ENCODE measurements at regions not wholly inside any gene's neighbourhood (a gene's known extent, or its start where the extent isn't known, plus 50 kb on each side); places are given as distances from the start of the nearest gene placed in this dataset.
"Not testable (repeated sequence)": the region's sequence is repeated elsewhere in the genome, so short reads cannot be mapped to it uniquely, and the experiment has no call there.

DNA sequence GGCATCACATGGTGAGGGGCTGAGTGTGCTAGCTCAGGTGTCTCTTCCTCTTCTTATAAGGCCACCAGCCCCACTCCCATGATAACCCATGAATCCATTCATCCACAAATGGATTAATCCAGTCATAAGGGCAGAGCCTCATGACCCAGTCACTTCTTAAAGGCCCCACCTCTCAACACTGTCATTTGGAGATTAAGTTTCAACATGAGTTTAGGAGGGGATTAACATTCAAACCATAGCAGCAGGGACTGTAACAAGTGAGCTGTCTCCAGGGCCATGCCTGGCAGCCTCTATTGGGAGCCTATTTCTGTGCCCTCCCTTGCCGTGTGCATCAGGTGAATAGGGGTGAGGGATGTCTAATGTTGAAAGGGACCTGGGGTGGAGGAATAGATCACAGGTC, 77.5 kb downstream of the CHRD start:
- TF ChIP-seq, protein P1, sequence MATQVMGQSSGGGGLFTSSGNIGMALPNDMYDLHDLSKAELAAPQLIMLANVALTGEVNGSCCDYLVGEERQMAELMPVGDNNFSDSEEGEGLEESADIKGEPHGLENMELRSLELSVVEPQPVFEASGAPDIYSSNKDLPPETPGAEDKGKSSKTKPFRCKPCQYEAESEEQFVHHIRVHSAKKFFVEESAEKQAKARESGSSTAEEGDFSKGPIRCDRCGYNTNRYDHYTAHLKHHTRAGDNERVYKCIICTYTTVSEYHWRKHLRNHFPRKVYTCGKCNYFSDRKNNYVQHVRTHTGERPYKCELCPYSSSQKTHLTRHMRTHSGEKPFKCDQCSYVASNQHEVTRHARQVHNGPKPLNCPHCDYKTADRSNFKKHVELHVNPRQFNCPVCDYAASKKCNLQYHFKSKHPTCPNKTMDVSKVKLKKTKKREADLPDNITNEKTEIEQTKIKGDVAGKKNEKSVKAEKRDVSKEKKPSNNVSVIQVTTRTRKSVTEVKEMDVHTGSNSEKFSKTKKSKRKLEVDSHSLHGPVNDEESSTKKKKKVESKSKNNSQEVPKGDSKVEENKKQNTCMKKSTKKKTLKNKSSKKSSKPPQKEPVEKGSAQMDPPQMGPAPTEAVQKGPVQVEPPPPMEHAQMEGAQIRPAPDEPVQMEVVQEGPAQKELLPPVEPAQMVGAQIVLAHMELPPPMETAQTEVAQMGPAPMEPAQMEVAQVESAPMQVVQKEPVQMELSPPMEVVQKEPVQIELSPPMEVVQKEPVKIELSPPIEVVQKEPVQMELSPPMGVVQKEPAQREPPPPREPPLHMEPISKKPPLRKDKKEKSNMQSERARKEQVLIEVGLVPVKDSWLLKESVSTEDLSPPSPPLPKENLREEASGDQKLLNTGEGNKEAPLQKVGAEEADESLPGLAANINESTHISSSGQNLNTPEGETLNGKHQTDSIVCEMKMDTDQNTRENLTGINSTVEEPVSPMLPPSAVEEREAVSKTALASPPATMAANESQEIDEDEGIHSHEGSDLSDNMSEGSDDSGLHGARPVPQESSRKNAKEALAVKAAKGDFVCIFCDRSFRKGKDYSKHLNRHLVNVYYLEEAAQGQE (IDR thresholded peaks at IDR 0.05; ENCODE audit: insufficient read depth in 1 of 2, low read depth in 2 of 2, low read length in 1 of 2) = no peak
- TF ChIP-seq SIN3A (IDR thresholded peaks at IDR 0.05; ENCODE audit: borderline replicate concordance, insufficient read depth, low read depth, low read length) (no peak), POLR2AphosphoS5 (IDR thresholded peaks at IDR 0.05; ENCODE audit: low read depth, low read length) (no peak), TCF7L2 (IDR thresholded peaks at IDR 0.05; ENCODE audit: low read depth, low read length) (no peak)
- TF ChIP-seq, protein P2, sequence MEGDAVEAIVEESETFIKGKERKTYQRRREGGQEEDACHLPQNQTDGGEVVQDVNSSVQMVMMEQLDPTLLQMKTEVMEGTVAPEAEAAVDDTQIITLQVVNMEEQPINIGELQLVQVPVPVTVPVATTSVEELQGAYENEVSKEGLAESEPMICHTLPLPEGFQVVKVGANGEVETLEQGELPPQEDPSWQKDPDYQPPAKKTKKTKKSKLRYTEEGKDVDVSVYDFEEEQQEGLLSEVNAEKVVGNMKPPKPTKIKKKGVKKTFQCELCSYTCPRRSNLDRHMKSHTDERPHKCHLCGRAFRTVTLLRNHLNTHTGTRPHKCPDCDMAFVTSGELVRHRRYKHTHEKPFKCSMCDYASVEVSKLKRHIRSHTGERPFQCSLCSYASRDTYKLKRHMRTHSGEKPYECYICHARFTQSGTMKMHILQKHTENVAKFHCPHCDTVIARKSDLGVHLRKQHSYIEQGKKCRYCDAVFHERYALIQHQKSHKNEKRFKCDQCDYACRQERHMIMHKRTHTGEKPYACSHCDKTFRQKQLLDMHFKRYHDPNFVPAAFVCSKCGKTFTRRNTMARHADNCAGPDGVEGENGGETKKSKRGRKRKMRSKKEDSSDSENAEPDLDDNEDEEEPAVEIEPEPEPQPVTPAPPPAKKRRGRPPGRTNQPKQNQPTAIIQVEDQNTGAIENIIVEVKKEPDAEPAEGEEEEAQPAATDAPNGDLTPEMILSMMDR (IDR thresholded peaks at IDR 0.05) = no peak
- DNase-seq (ENCODE audit: low read depth, low spot score) = no peak
- intact Hi-C loops (cut with micrococcal nuclease; ENCODE audit: unreplicated experiment) = no loop called here
- no TSS peak for BruUV-seq (replicated peaks)
- ChIA-PET CTCF (interaction anchor here (0.6 kb wide), 1 partner anchor 27 kb away, joined by 3 read pairs; no protein-coding TSS in a partner anchor), POLR2A (no interaction called here)
- Histone ChIP-seq H3K4me1 (ENCODE audit: control insufficient read depth, insufficient read depth, low read length) (no peaks in the 10 kb centered on the region), H3K27me3 (ENCODE audit: control insufficient read depth, insufficient read depth, low read length) (no peaks in the 10 kb centered on the region), H3K9me3 (ENCODE audit: control insufficient read depth, insufficient read depth, low read depth, low read length) (no peaks in the 10 kb centered on the region), H3K36me3 (ENCODE audit: control insufficient read depth, insufficient read depth, low read length) (no peaks in the 10 kb centered on the region), H3K4me3 (ENCODE audit: low read depth in 2 of 2, low read length in 2 of 2) (no peak overlapping the region), H3K27ac (ENCODE audit: low read length) (no peak overlapping the region)
- ATAC-seq = no peak
- in situ Hi-C loops (cut with HindIII; ENCODE audit: low pct_unique_long_range_greater_than_20kb, low sequenced_read_pairs) = no loop called here

DNA sequence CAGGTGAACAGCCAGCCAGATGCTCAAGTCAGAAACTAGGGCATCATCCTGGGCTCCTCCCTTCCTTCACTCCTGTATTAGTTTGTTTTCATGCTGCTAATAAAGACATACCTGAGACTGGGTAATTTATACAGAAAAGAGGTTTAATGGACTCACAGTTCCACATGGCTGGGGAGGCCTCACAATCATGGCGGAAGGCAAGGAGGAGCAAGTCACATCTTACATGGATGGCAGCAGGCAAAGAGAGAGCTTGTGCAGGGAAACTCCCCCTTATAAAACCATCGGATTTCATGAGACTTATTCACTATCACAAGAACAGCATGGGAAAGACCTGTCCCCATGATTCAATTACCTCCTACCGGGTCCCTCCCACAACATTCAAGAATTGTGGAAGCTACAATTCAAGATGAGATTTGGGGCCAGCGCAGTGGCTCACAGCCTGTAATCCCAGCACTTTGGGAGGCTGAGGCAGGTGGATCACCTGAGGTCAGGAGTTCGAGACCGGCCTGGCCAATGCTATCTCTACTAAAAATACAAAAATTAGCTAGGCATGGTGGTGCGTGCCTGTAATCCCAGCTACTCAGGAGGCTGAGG, 78.0 kb downstream of the CHRD start:
- H3K9me3 ChIP-seq (ENCODE audit: control insufficient read depth, insufficient read depth, low read depth, low read length); H3K27me3 ChIP-seq (ENCODE audit: control insufficient read depth, insufficient read depth, low read length); BruUV-seq (replicated peaks); H3K4me1 ChIP-seq (ENCODE audit: control insufficient read depth, insufficient read depth, low read length); H3K4me3 ChIP-seq (ENCODE audit: low read depth in 2 of 2, low read length in 2 of 2); in situ Hi-C loops (cut with HindIII; ENCODE audit: low pct_unique_long_range_greater_than_20kb, low sequenced_read_pairs); intact Hi-C loops (cut with micrococcal nuclease; ENCODE audit: unreplicated experiment); ATAC-seq; DNase-seq (ENCODE audit: low read depth, low spot score); H3K36me3 ChIP-seq (ENCODE audit: control insufficient read depth, insufficient read depth, low read length); H3K27ac ChIP-seq (ENCODE audit: low read length): not testable (repeated sequence)
- ChIA-PET CTCF (interaction anchor here (0.6 kb wide), 1 partner anchor 26 kb away, joined by 3 read pairs; no protein-coding TSS in a partner anchor), POLR2A (interaction anchor here (0.7 kb wide), 1 partner anchor 215 kb away, joined by 3 read pairs; no protein-coding TSS in a partner anchor)

DNA sequence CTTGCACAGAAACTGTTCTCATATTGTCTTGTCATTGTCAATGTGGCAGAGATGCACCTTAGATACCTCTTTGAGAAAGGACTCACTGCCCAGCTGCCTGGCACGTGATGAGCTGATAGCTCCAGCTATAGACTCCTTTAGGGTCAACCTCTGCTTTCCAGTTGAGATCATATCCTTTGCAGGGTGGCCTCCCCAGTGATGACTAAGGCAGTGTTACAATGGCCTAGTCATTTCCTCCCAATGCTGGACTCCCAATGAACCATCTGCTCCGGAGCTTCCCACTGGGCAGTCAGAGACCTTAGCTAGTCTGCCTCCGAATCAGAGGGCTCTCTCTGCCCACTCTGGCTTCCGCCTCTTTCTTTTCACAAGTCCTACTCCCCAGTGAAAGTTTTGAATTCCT, 79.5 kb downstream of the CHRD start:
- Histone ChIP-seq H3K27ac (ENCODE audit: low read length) (no peak overlapping the region), H3K4me1 (ENCODE audit: control insufficient read depth, insufficient read depth, low read length) (no peaks in the 10 kb centered on the region), H3K4me3 (ENCODE audit: low read depth in 2 of 2, low read length in 2 of 2) (no peak overlapping the region), H3K36me3 (ENCODE audit: control insufficient read depth, insufficient read depth, low read length) (no peaks in the 10 kb centered on the region), H3K9me3 (ENCODE audit: control insufficient read depth, insufficient read depth, low read depth, low read length) (no peaks in the 10 kb centered on the region), H3K27me3 (ENCODE audit: control insufficient read depth, insufficient read depth, low read length) (no peaks in the 10 kb centered on the region)
- peak; percentile 81 for ATAC-seq
- in situ Hi-C loops (cut with HindIII; ENCODE audit: low pct_unique_long_range_greater_than_20kb, low sequenced_read_pairs) (no loop called here), intact Hi-C loops (cut with micrococcal nuclease; ENCODE audit: unreplicated experiment) (no loop called here)
- no TSS peak for BruUV-seq (replicated peaks)
- ChIA-PET POLR2A (no interaction called here), CTCF (interaction anchor here (0.5 kb wide), 1 partner anchor 8 kb away, joined by 3 read pairs; no protein-coding TSS in a partner anchor)
- DNase-seq (ENCODE audit: low read depth, low spot score) = peak; percentile 38
- TF ChIP-seq, protein P1 (IDR thresholded peaks at IDR 0.05; ENCODE audit: insufficient read depth in 1 of 2, low read depth in 2 of 2, low read length in 1 of 2) = no peak
- no peak for TF ChIP-seq POLR2AphosphoS5 (IDR thresholded peaks at IDR 0.05; ENCODE audit: low read depth, low read length)
- TF ChIP-seq SIN3A (IDR thresholded peaks at IDR 0.05; ENCODE audit: borderline replicate concordance, insufficient read depth, low read depth, low read length) = no peak
- TF ChIP-seq, protein P2 (IDR thresholded peaks at IDR 0.05) = no peak
- TF ChIP-seq TCF7L2 (IDR thresholded peaks at IDR 0.05; ENCODE audit: low read depth, low read length) = no peak
